Osteoblast (primary cell): ENCODE measurements at regions not wholly inside any gene's neighbourhood (a gene's known extent, or its start where the extent isn't known, plus 50 kb on each side); places are given as distances from the start of the nearest gene placed in this dataset.

Experiments used
- DNase-seq: peaks from one replicate; pipeline ENCODE4 v3.0.0; 2011; ENCODE audit warnings: low spot score, mixed read lengths; ENCODE audit not compliant: insufficient read length; ENCODE audit errors: missing footprints
- H2AFZ ChIP-seq: 2 replicates; pipeline ENCODE4 v1.6.0; 2011; ENCODE audit warnings: mild to moderate bottlenecking, low read length
- H3K27ac ChIP-seq: 2 replicates; pipeline ENCODE4 v1.5.1; 2011; ENCODE audit warnings: mild to moderate bottlenecking, low read depth, low read length, moderate library complexity
- H3K27me3 ChIP-seq: 2 replicates; pipeline ENCODE4 v1.6.0; 2012; ENCODE audit warnings: mild to moderate bottlenecking, control low read depth, inconsistent platforms, low read length, moderate library complexity; ENCODE audit not compliant: insufficient read depth
- H3K36me3 ChIP-seq: 2 replicates; pipeline ENCODE4 v1.5.1; 2011; ENCODE audit warnings: mild to moderate bottlenecking, low read length, control low read depth, moderate library complexity; ENCODE audit not compliant: insufficient read depth
- H3K4me1 ChIP-seq: 2 replicates; pipeline ENCODE4 v1.5.1; 2011; ENCODE audit warnings: mild to moderate bottlenecking, low read length, control low read depth, moderate library complexity; ENCODE audit not compliant: insufficient read depth
- H3K4me2 ChIP-seq: 2 replicates; pipeline ENCODE4 v1.6.0; 2011; ENCODE audit warnings: mild to moderate bottlenecking, low read length; ENCODE audit not compliant: insufficient read depth
- H3K4me3 ChIP-seq: fragments of 200-600 bp; sonication (generic); 3 replicates; pipeline ENCODE4 v1.5.1; 2012; ENCODE audit warnings: mild to moderate bottlenecking, low read length, inconsistent platforms; ENCODE audit not compliant: insufficient read depth
- H3K79me2 ChIP-seq: 2 replicates; pipeline ENCODE4 v1.6.0; 2012; ENCODE audit warnings: mild to moderate bottlenecking, low read length, control low read depth, inconsistent platforms; ENCODE audit not compliant: insufficient read depth
- H3K9me3 ChIP-seq: 2 replicates; pipeline ENCODE4 v1.5.1; 2011; ENCODE audit warnings: low read depth, low read length, control low read depth
- H4K20me1 ChIP-seq: 2 replicates; pipeline ENCODE4 v1.6.0; 2012; ENCODE audit warnings: mild to moderate bottlenecking, low read length, control low read depth; ENCODE audit not compliant: insufficient read depth
- CTCF ChIP-seq: IDR thresholded peaks from 2 replicates; pipeline ENCODE4 v1.5.1; 2011; ENCODE audit warnings: mild to moderate bottlenecking, low read depth, low read length, moderate library complexity; ENCODE audit errors: extremely low read depth

- H3K27ac ChIP-seq, result no peak overlapping the region
- H4K20me1 ChIP-seq, result no peaks in the 10 kb centered on the region
- no peaks in the 10 kb centered on the region for H3K4me1 ChIP-seq
- no peaks in the 10 kb centered on the region for H3K27me3 ChIP-seq
- no peaks in the 10 kb centered on the region for H3K9me3 ChIP-seq
- no peak overlapping the region for H2AFZ ChIP-seq
- DNase-seq, result no peak
- TF ChIP-seq CTCF, result no peak
- no peaks in the 10 kb centered on the region for H3K79me2 ChIP-seq
- H3K36me3 ChIP-seq, result no peaks in the 10 kb centered on the region
- no peak overlapping the region for H3K4me3 ChIP-seq
- H3K4me2 ChIP-seq, result no peak overlapping the region
Measured at GRCh38 chr6:16842676-16843075, 81.4 kb upstream of the ATXN1 start.

GRCh38 chr6:16841241-16841640 is 80.0 kb upstream of the ATXN1 start:
- DNase-seq, result no peak
- no peaks in the 10 kb centered on the region for H4K20me1 ChIP-seq
- TF ChIP-seq CTCF, result no peak

GRCh38 chr6:16840725-16841124 is 79.5 kb upstream of the ATXN1 start:
- Histone ChIP-seq H3K27me3 (no peaks in the 10 kb centered on the region), H3K4me1 (peaks cover 8% of the 10 kb centered on the region), H3K4me2 (no peak overlapping the region), H3K9me3 (no peaks in the 10 kb centered on the region), H3K36me3 (no peaks in the 10 kb centered on the region), H4K20me1 (no peaks in the 10 kb centered on the region), H2AFZ (no peak overlapping the region), H3K79me2 (no peaks in the 10 kb centered on the region), H3K27ac (no peak overlapping the region), H3K4me3 (no peak overlapping the region)
- DNase-seq, result no peak
- TF ChIP-seq CTCF, result no peak

More at GRCh38 chr6:16841241-16841640, 80.0 kb upstream of the ATXN1 start:
- Histone ChIP-seq H3K27me3 (no peaks in the 10 kb centered on the region), H3K79me2 (no peaks in the 10 kb centered on the region), H2AFZ (no peak overlapping the region), H3K4me1 (peaks cover 3% of the 10 kb centered on the region), H3K4me3 (no peak overlapping the region), H3K27ac (no peak overlapping the region), H3K9me3 (no peaks in the 10 kb centered on the region), H3K4me2 (no peak overlapping the region), H3K36me3 (no peaks in the 10 kb centered on the region)

GRCh38 chr6:16840291-16840690 is 79.0 kb upstream of the ATXN1 start:
- Histone ChIP-seq H3K36me3 (no peaks in the 10 kb centered on the region), H2AFZ (no peak overlapping the region), H3K4me3 (no peak overlapping the region), H3K9me3 (no peaks in the 10 kb centered on the region), H3K79me2 (no peaks in the 10 kb centered on the region), H3K27me3 (no peaks in the 10 kb centered on the region), H3K4me2 (no peak overlapping the region), H3K4me1 (peaks cover 8% of the 10 kb centered on the region), H4K20me1 (no peaks in the 10 kb centered on the region), H3K27ac (no peak overlapping the region)
- no peak for TF ChIP-seq CTCF
- DNase-seq, result no peak
